GM10266 (cell line): ENCODE measurements at regions not wholly inside any gene's neighbourhood (a gene's known extent, or its start where the extent isn't known, plus 50 kb on each side); places are given as distances from the start of the nearest gene placed in this dataset.

Source experiments
- DNase-seq: peaks from one replicate; pipeline ENCODE4 v3.0.0; 2012; ENCODE audit errors: extremely low spot score
- CTCF ChIP-seq: IDR thresholded peaks from 2 replicates; pipeline ENCODE4 v1.5.1; 2012; ENCODE audit warnings: mild to moderate bottlenecking, low read depth; ENCODE audit not compliant: control insufficient read depth, insufficient read depth; ENCODE audit errors: missing control alignments

- no peak for TF ChIP-seq CTCF
- no peak for DNase-seq
Observed at GRCh38 chr1:177801790-177802189, 168.1 kb downstream of the SEC16B start.

GRCh38 chr1:177800400-177801088 lies 169.3 kb downstream of the SEC16B start:
- DNase-seq, result no peak

GRCh38 chr1:177799746-177800145 lies 170.1 kb downstream of the SEC16B start:
- TF ChIP-seq CTCF, result no peak
- DNase-seq, result no peak

More at GRCh38 chr1:177800400-177801088, 169.3 kb downstream of the SEC16B start:
- no peak for TF ChIP-seq CTCF

- TF ChIP-seq CTCF, result no peak
- no peak for DNase-seq
Observed at GRCh38 chr1:177798614-177799013, 171.2 kb downstream of the SEC16B start.

- no peak for TF ChIP-seq CTCF
Observed at GRCh38 chr1:177796561-177796960, 173.3 kb downstream of the SEC16B start.

GRCh38 chr1:177794376-177794991 lies 175.4 kb downstream of the SEC16B start:
- TF ChIP-seq CTCF, result no peak
- no peak for DNase-seq

More at GRCh38 chr1:177796561-177796960, 173.3 kb downstream of the SEC16B start:
- DNase-seq, result no peak

GRCh38 chr1:177793900-177794299 lies 176.0 kb downstream of the SEC16B start:
- TF ChIP-seq CTCF, result no peak
- no peak for DNase-seq
